T-helper 17 cell (primary cell): ENCODE measurements at regions not wholly inside any gene's neighbourhood (a gene's known extent, or its start where the extent isn't known, plus 50 kb on each side); places are given as distances from the start of the nearest gene placed in this dataset.
"Not testable (repeated sequence)": the region's sequence is repeated elsewhere in the genome, so short reads cannot be mapped to it uniquely, and the experiment has no call there.

Experiments used
- ATAC-seq: fragments of 150-1000 bp; cut with Tn5 transposase; 2 replicates; pipeline ENCODE4 v1.10.0; 2021; ENCODE audit warnings: mild to moderate bottlenecking, moderate library complexity
- DNase-seq, 3 donors: peaks; one replicate each; pipeline versions ENCODE4 v3.0.0 to v3.0.0-alpha.2; 2020 to 2021
- H3K9me3 ChIP-seq: one replicate; pipeline ENCODE4 v1.7.0; 2013; ENCODE audit warnings: low read length, mild to moderate bottlenecking; ENCODE audit not compliant: control insufficient read depth, poor library complexity, severe bottlenecking
- H3K27ac Mint-ChIP-seq: one replicate; pipeline ENCODE4 v1.8.0; 2022; ENCODE audit warnings: mild to moderate bottlenecking, moderate library complexity, mixed read lengths
- H3K27me3 Mint-ChIP-seq: one replicate; pipeline ENCODE4 v1.8.0; 2022; ENCODE audit warnings: mixed read lengths
- H3K36me3 Mint-ChIP-seq: one replicate; pipeline ENCODE4 v1.8.0; 2022; ENCODE audit warnings: low read depth, mixed read lengths
- H3K4me1 Mint-ChIP-seq: one replicate; pipeline ENCODE4 v1.8.0; 2022; ENCODE audit warnings: mild to moderate bottlenecking, mixed read lengths
- H3K4me3 Mint-ChIP-seq: one replicate; pipeline ENCODE4 v1.8.0; 2022; ENCODE audit warnings: mild to moderate bottlenecking, moderate library complexity, mixed read lengths

DNA sequence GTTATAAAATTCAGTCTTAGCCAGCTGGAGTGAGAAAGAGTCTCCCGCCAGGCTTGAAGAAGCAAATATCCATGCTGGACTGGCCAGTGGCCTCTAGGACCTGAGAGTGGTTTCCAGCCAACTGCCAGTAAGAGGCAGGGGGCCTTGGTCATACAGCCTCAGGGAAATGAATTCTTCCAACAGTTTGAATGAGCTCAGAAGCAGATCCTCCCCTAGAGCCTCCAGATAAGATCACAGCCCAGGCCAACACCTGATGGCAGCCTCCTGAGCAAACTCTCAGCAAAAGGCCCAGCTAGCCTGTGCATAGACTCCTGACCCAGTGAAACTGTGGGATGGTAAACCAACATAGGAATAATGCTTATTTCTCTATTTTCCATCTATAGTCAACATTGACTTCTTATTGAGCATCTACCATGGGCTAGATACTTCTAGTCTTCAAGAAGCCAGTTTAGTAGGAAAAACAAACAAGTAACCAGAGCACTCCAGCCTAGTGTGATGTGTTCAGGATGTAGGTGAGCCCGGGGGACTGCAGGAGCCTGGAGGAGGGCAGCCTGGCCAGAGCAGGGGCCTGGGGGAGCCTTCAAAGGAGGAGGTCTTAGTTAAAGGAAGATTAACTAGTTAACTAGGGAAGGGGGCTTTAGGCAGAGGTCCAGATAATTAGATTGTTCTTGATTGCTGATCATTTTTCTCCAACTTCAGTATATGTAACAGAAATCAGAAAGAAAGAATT is 115.4 kb upstream of the ADO start:
- no peaks in the 10 kb centered on the region for H3K9me3 ChIP-seq
- H3K27me3 Mint-ChIP-seq: no peaks in the 10 kb centered on the region
- peak overlapping the region; percentile 57 for H3K4me3 Mint-ChIP-seq
- H3K36me3 Mint-ChIP-seq: no peaks in the 10 kb centered on the region
- DNase-seq: no peak
- peaks cover 33% of the 10 kb centered on the region for H3K4me1 Mint-ChIP-seq
- no peak for ATAC-seq
- H3K27ac Mint-ChIP-seq: peak overlapping the region; percentile 92

GRCh38 chr10:62689712-62690111 is 114.8 kb upstream of the ADO start:
- no peaks in the 10 kb centered on the region for H3K9me3 ChIP-seq
- ATAC-seq (no peak), DNase-seq (no peak)
- H3K4me1 Mint-ChIP-seq: peaks cover 36% of the 10 kb centered on the region
- no peaks in the 10 kb centered on the region for H3K36me3 Mint-ChIP-seq
- peak overlapping the region; percentile 57 for H3K4me3 Mint-ChIP-seq
- H3K27me3 Mint-ChIP-seq: no peaks in the 10 kb centered on the region
- H3K27ac Mint-ChIP-seq: peak overlapping the region; percentile 92

- no peaks in the 10 kb centered on the region for H3K27me3 Mint-ChIP-seq
- peaks cover 44% of the 10 kb centered on the region for H3K4me1 Mint-ChIP-seq
- DNase-seq (no peak), ATAC-seq (peak; percentile 63)
- no peaks in the 10 kb centered on the region for H3K9me3 ChIP-seq
- peak overlapping the region; percentile 57 for H3K4me3 Mint-ChIP-seq
- no peaks in the 10 kb centered on the region for H3K36me3 Mint-ChIP-seq
- peak overlapping the region; percentile 92 for H3K27ac Mint-ChIP-seq
Measured at GRCh38 chr10:62690703-62691102, 113.8 kb upstream of the ADO start.

- no peaks in the 10 kb centered on the region for H3K36me3 Mint-ChIP-seq
- ATAC-seq (no peak), DNase-seq (no peak)
- H3K27ac Mint-ChIP-seq: peak overlapping the region; percentile 92
- H3K4me1 Mint-ChIP-seq: peaks cover 45% of the 10 kb centered on the region
- no peaks in the 10 kb centered on the region for H3K9me3 ChIP-seq
- no peaks in the 10 kb centered on the region for H3K27me3 Mint-ChIP-seq
- peak overlapping the region; percentile 57 for H3K4me3 Mint-ChIP-seq
Measured at GRCh38 chr10:62691336-62691735, 113.2 kb upstream of the ADO start.

GRCh38 chr10:62692085-62692484 is 112.4 kb upstream of the ADO start:
- no peaks in the 10 kb centered on the region for H3K9me3 ChIP-seq
- H3K4me3 Mint-ChIP-seq: no peak overlapping the region
- H3K36me3 Mint-ChIP-seq: no peaks in the 10 kb centered on the region
- DNase-seq (no peak), ATAC-seq (no peak)
- no peaks in the 10 kb centered on the region for H3K27me3 Mint-ChIP-seq
- peak overlapping the region; percentile 92 for H3K27ac Mint-ChIP-seq
- H3K4me1 Mint-ChIP-seq: peaks cover 50% of the 10 kb centered on the region

DNA sequence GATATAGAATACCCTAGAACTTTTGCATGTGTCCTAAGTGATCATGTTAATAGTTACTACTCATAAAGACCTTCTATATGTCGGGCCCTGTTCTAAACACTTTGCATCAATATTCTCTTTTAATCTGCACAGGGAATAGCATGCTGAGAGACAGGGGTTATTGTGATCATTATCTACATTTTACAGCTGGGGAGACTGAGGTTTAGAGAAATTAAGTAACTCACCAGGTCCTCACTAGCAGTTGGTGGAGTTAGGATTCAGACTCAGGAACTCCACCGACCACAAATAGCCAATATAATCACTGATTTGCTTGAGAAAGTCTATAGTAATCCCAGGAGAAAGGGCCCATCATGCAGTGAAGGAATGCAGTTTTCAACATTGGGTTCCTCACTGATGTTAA is 111.2 kb upstream of the ADO start:
- Mint-ChIP-seq H3K4me3 (no peak overlapping the region), H3K27me3 (no peaks in the 10 kb centered on the region), H3K27ac (peak overlapping the region; percentile 93), H3K4me1 (peaks cover 50% of the 10 kb centered on the region), H3K36me3 (no peaks in the 10 kb centered on the region)
- no peaks in the 10 kb centered on the region for H3K9me3 ChIP-seq
- no peak for DNase-seq
- ATAC-seq: no peak

- Mint-ChIP-seq H3K27me3 (no peaks in the 10 kb centered on the region), H3K4me1 (peaks cover 40% of the 10 kb centered on the region), H3K27ac (peak overlapping the region; percentile 93), H3K4me3 (peak overlapping the region; percentile 37), H3K36me3 (no peaks in the 10 kb centered on the region)
- peak; percentile 71 for ATAC-seq
- no peak for DNase-seq
- peaks cover 6% of the 10 kb centered on the region for H3K9me3 ChIP-seq
Measured at GRCh38 chr10:62694537-62695126, 109.9 kb upstream of the ADO start.

DNA sequence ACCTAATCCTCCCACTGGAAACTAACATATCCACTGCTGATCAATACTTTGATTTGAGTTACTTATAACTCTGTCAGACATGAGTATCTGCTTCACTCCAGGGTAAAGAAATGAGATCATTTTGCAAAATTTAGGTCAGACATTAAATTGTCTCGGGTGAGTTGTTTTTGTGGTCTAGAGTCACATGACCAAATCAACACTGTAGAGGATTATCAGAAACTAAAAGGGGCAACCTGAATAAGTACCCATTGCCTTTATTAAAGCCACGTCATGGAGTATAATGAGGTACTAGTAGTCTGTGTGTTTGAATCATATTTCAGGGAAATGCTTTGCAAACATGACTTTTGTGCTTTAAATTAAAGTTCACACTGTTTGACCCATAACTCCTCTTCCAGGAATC is 107.7 kb upstream of the ADO start:
- DNase-seq (no peak), ATAC-seq (peak; percentile 71)
- Mint-ChIP-seq H3K4me1 (peaks cover 22% of the 10 kb centered on the region), H3K36me3 (no peaks in the 10 kb centered on the region), H3K27ac (peak overlapping the region; percentile 93), H3K27me3 (no peaks in the 10 kb centered on the region), H3K4me3 (no peak overlapping the region)
- peaks cover 6% of the 10 kb centered on the region for H3K9me3 ChIP-seq

DNA sequence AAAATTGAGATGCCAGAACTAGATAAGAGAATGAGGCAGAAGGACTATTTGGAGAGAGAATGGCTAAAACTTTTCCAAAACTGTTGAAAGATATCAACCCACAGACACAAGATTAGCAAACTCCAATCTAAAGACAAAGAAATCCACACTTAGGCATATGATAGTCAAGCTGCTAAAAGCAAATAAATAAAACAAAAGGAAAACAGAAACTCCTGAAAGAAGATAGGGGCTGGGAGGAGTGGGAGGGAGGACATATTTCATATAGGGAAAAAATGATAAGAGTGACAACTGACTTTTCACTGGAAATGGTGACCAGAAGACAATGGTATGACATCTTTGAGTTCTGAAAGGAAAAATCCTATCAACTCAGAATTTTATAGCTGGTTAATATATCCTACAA is 105.4 kb upstream of the ADO start:
- no peak overlapping the region for H3K4me3 Mint-ChIP-seq
- ATAC-seq (no peak), DNase-seq (no peak)
- H3K9me3 ChIP-seq: peaks cover 6% of the 10 kb centered on the region
- peaks cover 17% of the 10 kb centered on the region for H3K4me1 Mint-ChIP-seq
- no peaks in the 10 kb centered on the region for H3K36me3 Mint-ChIP-seq
- H3K27me3 Mint-ChIP-seq: no peaks in the 10 kb centered on the region
- no peak overlapping the region for H3K27ac Mint-ChIP-seq

- not testable (repeated sequence) for H3K27ac Mint-ChIP-seq, DNase-seq, H3K27me3 Mint-ChIP-seq, H3K9me3 ChIP-seq, ATAC-seq, H3K36me3 Mint-ChIP-seq, H3K4me3 Mint-ChIP-seq, H3K4me1 Mint-ChIP-seq
Measured at GRCh38 chr10:62704121-62704520, 100.4 kb upstream of the ADO start.

GRCh38 chr10:62705789-62706188 is 98.7 kb upstream of the ADO start:
- DNase-seq (no peak), ATAC-seq (no peak)
- Mint-ChIP-seq H3K27me3 (no peaks in the 10 kb centered on the region), H3K27ac (no peak overlapping the region), H3K4me1 (peaks cover 2% of the 10 kb centered on the region), H3K4me3 (no peak overlapping the region), H3K36me3 (no peaks in the 10 kb centered on the region)
- H3K9me3 ChIP-seq: no peaks in the 10 kb centered on the region

GRCh38 chr10:62707810-62708209 is 96.7 kb upstream of the ADO start:
- H3K27me3 Mint-ChIP-seq: no peaks in the 10 kb centered on the region
- H3K36me3 Mint-ChIP-seq: no peaks in the 10 kb centered on the region
- no peak for DNase-seq
- H3K4me1 Mint-ChIP-seq: peaks cover 2% of the 10 kb centered on the region
- H3K27ac Mint-ChIP-seq: no peak overlapping the region
- no peak for ATAC-seq
- H3K4me3 Mint-ChIP-seq: no peak overlapping the region
- no peaks in the 10 kb centered on the region for H3K9me3 ChIP-seq

GRCh38 chr10:62708569-62708968 is 96.0 kb upstream of the ADO start:
- no peak for ATAC-seq
- Mint-ChIP-seq H3K36me3 (no peaks in the 10 kb centered on the region), H3K27ac (no peak overlapping the region), H3K4me3 (no peak overlapping the region), H3K4me1 (peaks cover 2% of the 10 kb centered on the region), H3K27me3 (no peaks in the 10 kb centered on the region)
- H3K9me3 ChIP-seq: no peaks in the 10 kb centered on the region
- no peak for DNase-seq

GRCh38 chr10:62709200-62709599 is 95.3 kb upstream of the ADO start:
- Mint-ChIP-seq H3K4me3 (no peak overlapping the region), H3K27me3 (no peaks in the 10 kb centered on the region), H3K36me3 (no peaks in the 10 kb centered on the region), H3K4me1 (peaks cover 2% of the 10 kb centered on the region), H3K27ac (no peak overlapping the region)
- DNase-seq: no peak
- ATAC-seq: no peak
- H3K9me3 ChIP-seq: no peaks in the 10 kb centered on the region
